Mesenchymal stem cell (in vitro differentiated cells and primary cell): ENCODE measurements at regions not wholly inside any gene's neighbourhood (a gene's known extent, or its start where the extent isn't known, plus 50 kb on each side); places are given as distances from the start of the nearest gene placed in this dataset.

Experiments
- DNase-seq: peaks from one replicate; pipeline ENCODE4 v3.0.0-alpha.2; 2013
- H2AFZ ChIP-seq: one replicate; pipeline ENCODE4 v1.6.1; 2013; ENCODE audit warnings: low read depth, mild to moderate bottlenecking, control low read depth, inconsistent platforms, low read length, moderate library complexity
- H2AK5ac ChIP-seq: 2 replicates; pipeline ENCODE4 v1.6.1; 2013; ENCODE audit warnings: low read length, moderate library complexity, mild to moderate bottlenecking, inconsistent platforms; ENCODE audit not compliant: severe bottlenecking
- H2BK120ac ChIP-seq: one replicate; pipeline ENCODE4 v1.6.1; 2013; ENCODE audit warnings: low read depth, mild to moderate bottlenecking, inconsistent platforms, low read length, moderate library complexity
- H2BK12ac ChIP-seq, 2 experiments: one replicate each; pipeline ENCODE4 v1.6.1; 2013; ENCODE audit warnings: inconsistent platforms in 2 of 2, low read length in 2 of 2, mild to moderate bottlenecking in 2 of 2, moderate library complexity in 2 of 2, control low read depth in 1 of 2
- H2BK15ac ChIP-seq: one replicate; pipeline ENCODE4 v1.6.1; 2013; ENCODE audit warnings: mild to moderate bottlenecking, low read depth, inconsistent platforms; ENCODE audit not compliant: poor library complexity, severe bottlenecking
- H2BK5ac ChIP-seq: 2 replicates; pipeline ENCODE4 v1.6.1; 2013; ENCODE audit warnings: low read depth, mild to moderate bottlenecking, low read length, control low read depth, inconsistent platforms; ENCODE audit not compliant: poor library complexity, severe bottlenecking
- H3K14ac ChIP-seq, 2 experiments: one replicate each; pipeline ENCODE4 v1.6.1; 2013; ENCODE audit warnings: inconsistent platforms in 2 of 2, low read length in 2 of 2, control low read depth in 1 of 2, mild to moderate bottlenecking in 1 of 2, moderate library complexity in 1 of 2
- H3K18ac ChIP-seq, 2 experiments: one replicate each; pipeline ENCODE4 v1.6.1; 2013; ENCODE audit warnings: inconsistent platforms in 2 of 2, low read length in 2 of 2, control low read depth in 1 of 2, low read depth in 1 of 2, mild to moderate bottlenecking in 1 of 2
- H3K23ac ChIP-seq, 2 experiments: one replicate each; pipeline ENCODE4 v1.6.1; 2013; ENCODE audit warnings: inconsistent platforms in 2 of 2, low read length in 2 of 2, mild to moderate bottlenecking in 2 of 2, moderate library complexity in 2 of 2, control low read depth in 1 of 2
- H3K27ac ChIP-seq: 2 replicates; pipeline ENCODE4 v1.5.1; 2013; ENCODE audit warnings: mild to moderate bottlenecking, moderate library complexity, low read length, control low read depth, inconsistent platforms; ENCODE audit not compliant: poor library complexity, severe bottlenecking
- H3K27me3 ChIP-seq, 2 experiments: 2 replicates each; pipeline versions ENCODE4 v1.6.1 to v1.7.0; 2013; ENCODE audit warnings: low read length in 2 of 2, mild to moderate bottlenecking in 2 of 2, moderate library complexity in 2 of 2, control low read depth in 1 of 2, inconsistent platforms in 1 of 2; ENCODE audit not compliant: control insufficient read depth in 1 of 2, insufficient read depth in 1 of 2
- H3K36me3 ChIP-seq, 2 experiments: 2 replicates each; pipeline versions ENCODE4 v1.6.1 to v1.7.0; 2013; ENCODE audit warnings: low read length in 2 of 2, control low read depth in 1 of 2, inconsistent platforms in 1 of 2, low read depth in 1 of 2, mild to moderate bottlenecking in 1 of 2; ENCODE audit not compliant: insufficient read depth in 2 of 2, control insufficient read depth in 1 of 2
- H3K4ac ChIP-seq, 2 experiments: one replicate each; pipeline ENCODE4 v1.6.1; 2013; ENCODE audit warnings: inconsistent platforms in 2 of 2, low read length in 2 of 2, mild to moderate bottlenecking in 2 of 2, moderate library complexity in 2 of 2, control low read depth in 1 of 2, low read depth in 1 of 2
- H3K4me1 ChIP-seq: 2 replicates; pipeline ENCODE4 v1.6.1; 2013; ENCODE audit warnings: low read depth, low read length, control low read depth; ENCODE audit not compliant: control insufficient read depth, insufficient read depth
- H3K4me2 ChIP-seq: 2 replicates; pipeline ENCODE4 v1.6.1; 2013; ENCODE audit warnings: low read length, mild to moderate bottlenecking, inconsistent platforms; ENCODE audit not compliant: poor library complexity, severe bottlenecking
- H3K4me3 ChIP-seq, 2 experiments: 2 replicates each; pipeline versions ENCODE4 v1.5.1 to v1.7.0; 2013; ENCODE audit warnings: low read length in 2 of 2, mild to moderate bottlenecking in 2 of 2, control low read depth in 1 of 2, low read depth in 1 of 2; ENCODE audit not compliant: insufficient read depth in 1 of 2
- H3K79me1 ChIP-seq: replicated peaks from 2 replicates; pipeline ENCODE4 v1.6.1; 2013; ENCODE audit warnings: mild to moderate bottlenecking, control low read depth, low read length, inconsistent platforms; ENCODE audit not compliant: poor library complexity, severe bottlenecking
- H3K9ac ChIP-seq: 2 replicates; pipeline ENCODE4 v1.7.0; 2013; ENCODE audit warnings: mild to moderate bottlenecking, low read length, moderate library complexity
- H3K9me3 ChIP-seq: 2 replicates; pipeline ENCODE4 v1.7.0; 2013; ENCODE audit warnings: mild to moderate bottlenecking, low read length; ENCODE audit not compliant: control insufficient read depth
- H4K8ac ChIP-seq: one replicate; pipeline ENCODE4 v1.6.1; 2013; ENCODE audit warnings: inconsistent platforms, mild to moderate bottlenecking, low read length, moderate library complexity
- H4K91ac ChIP-seq: one replicate; pipeline ENCODE4 v1.6.1; 2013; ENCODE audit warnings: mild to moderate bottlenecking, low read length, inconsistent platforms
- WGBS: methylation state at CpG from one replicate; pipeline ENCODE4 v1.1.7; 2013; ENCODE audit warnings: mixed read lengths; 5-methylcytosine and 5-hydroxymethylcytosine counted together

- Histone ChIP-seq H2AFZ (no peak overlapping the region), H3K79me1 (peaks cover 17% of the 10 kb centered on the region), H2BK5ac (no peak overlapping the region), H2BK15ac (no peak overlapping the region), H3K36me3 (no peaks in the 10 kb centered on the region), H3K27me3 (no peaks in the 10 kb centered on the region), H3K14ac (no peak overlapping the region), H3K9me3 (no peaks in the 10 kb centered on the region), H2AK5ac (no peak overlapping the region), H3K4me2 (no peak overlapping the region), H3K4me3 (no peak overlapping the region), H2BK12ac (peak overlapping the region in 1 of 2 experiments; percentile 15), H4K8ac (no peak overlapping the region), H3K23ac (peak overlapping the region in 1 of 2 experiments; percentile 89), H2BK120ac (no peak overlapping the region), H3K27ac (no peak overlapping the region), H3K4me1 (no peaks in the 10 kb centered on the region), H3K18ac (peak overlapping the region in 1 of 2 experiments; percentile 37), H4K91ac (peak overlapping the region; percentile 52), H3K9ac (no peak overlapping the region), H3K4ac (no peak overlapping the region)
- DNase-seq, result no peak
- 93% methylated on average over 1 of the region's 2 CpGs for WGBS
These were observed 402.2 kb downstream of the BCAT1 start for GRCh38 chr12:24546661-24547060.

- H3K4ac ChIP-seq, result no peak overlapping the region
- H4K8ac ChIP-seq, result no peak overlapping the region
- peaks cover 17% of the 10 kb centered on the region for H3K79me1 ChIP-seq
- H3K4me3 ChIP-seq, result no peak overlapping the region
- 94% methylated on average over 2 of the region's 2 CpGs for WGBS
- peak overlapping the region in 1 of 2 experiments; percentile 35 for H3K14ac ChIP-seq
- no peak overlapping the region for H2BK5ac ChIP-seq
- no peak overlapping the region for H3K9ac ChIP-seq
- no peak overlapping the region for H2BK120ac ChIP-seq
- H2AFZ ChIP-seq, result no peak overlapping the region
- H2BK15ac ChIP-seq, result no peak overlapping the region
- H3K23ac ChIP-seq, result no peak overlapping the region
- no peaks in the 10 kb centered on the region for H3K36me3 ChIP-seq
- H4K91ac ChIP-seq, result no peak overlapping the region
- H3K4me1 ChIP-seq, result no peaks in the 10 kb centered on the region
- no peaks in the 10 kb centered on the region for H3K9me3 ChIP-seq
- no peak for DNase-seq
- peak overlapping the region in 1 of 2 experiments; percentile 37 for H3K18ac ChIP-seq
- no peak overlapping the region for H2AK5ac ChIP-seq
- no peak overlapping the region for H3K27ac ChIP-seq
- no peaks in the 10 kb centered on the region for H3K27me3 ChIP-seq
- H3K4me2 ChIP-seq, result no peak overlapping the region
- peak overlapping the region in 1 of 2 experiments; percentile 15 for H2BK12ac ChIP-seq
These were observed 402.8 kb downstream of the BCAT1 start for GRCh38 chr12:24546084-24546483.

- H2BK5ac ChIP-seq, result no peak overlapping the region
- H3K9me3 ChIP-seq, result no peaks in the 10 kb centered on the region
- H2AFZ ChIP-seq, result no peak overlapping the region
- no peak overlapping the region for H2BK12ac ChIP-seq
- no peaks in the 10 kb centered on the region for H3K36me3 ChIP-seq
- H3K9ac ChIP-seq, result no peak overlapping the region
- DNase-seq, result peak; percentile 52
- H2AK5ac ChIP-seq, result no peak overlapping the region
- no peak overlapping the region for H3K14ac ChIP-seq
- H3K4me3 ChIP-seq, result no peak overlapping the region
- no peak overlapping the region for H3K4ac ChIP-seq
- H3K4me1 ChIP-seq, result no peaks in the 10 kb centered on the region
- H4K91ac ChIP-seq, result no peak overlapping the region
- H3K27me3 ChIP-seq, result no peaks in the 10 kb centered on the region
- H3K23ac ChIP-seq, result no peak overlapping the region
- H3K27ac ChIP-seq, result no peak overlapping the region
- H4K8ac ChIP-seq, result no peak overlapping the region
- no peak overlapping the region for H3K4me2 ChIP-seq
- no peak overlapping the region for H2BK15ac ChIP-seq
- H2BK120ac ChIP-seq, result no peak overlapping the region
- peaks cover 12% of the 10 kb centered on the region for H3K79me1 ChIP-seq
- no peak overlapping the region for H3K18ac ChIP-seq
These were observed 404.5 kb downstream of the BCAT1 start for GRCh38 chr12:24544368-24544767.

- no peaks in the 10 kb centered on the region for H3K4me1 ChIP-seq
- no peak overlapping the region for H3K9ac ChIP-seq
- H4K8ac ChIP-seq, result no peak overlapping the region
- no peaks in the 10 kb centered on the region for H3K36me3 ChIP-seq
- no peak for DNase-seq
- WGBS, result 92% methylated on average over 1 of the region's 5 CpGs
- H3K79me1 ChIP-seq, result peaks cover 5% of the 10 kb centered on the region
- H3K9me3 ChIP-seq, result no peaks in the 10 kb centered on the region
- no peak overlapping the region for H3K14ac ChIP-seq
- H2AK5ac ChIP-seq, result no peak overlapping the region
- no peak overlapping the region for H3K4ac ChIP-seq
- H2BK12ac ChIP-seq, result no peak overlapping the region
- H3K18ac ChIP-seq, result no peak overlapping the region
- H3K4me2 ChIP-seq, result no peak overlapping the region
- H3K23ac ChIP-seq, result no peak overlapping the region
- H2BK5ac ChIP-seq, result no peak overlapping the region
- H3K27ac ChIP-seq, result no peak overlapping the region
- no peak overlapping the region for H2BK15ac ChIP-seq
- no peak overlapping the region for H2BK120ac ChIP-seq
- no peak overlapping the region for H4K91ac ChIP-seq
- H2AFZ ChIP-seq, result no peak overlapping the region
- H3K27me3 ChIP-seq, result no peaks in the 10 kb centered on the region
- H3K4me3 ChIP-seq, result no peak overlapping the region
These were observed 407.6 kb downstream of the BCAT1 start for GRCh38 chr12:24541193-24541871.
